ENCODE measurements at regions not wholly inside any gene's neighbourhood (a gene's known extent, or its start where the extent isn't known, plus 50 kb on each side); places are given as distances from the start of the nearest gene placed in this dataset.

DNA sequence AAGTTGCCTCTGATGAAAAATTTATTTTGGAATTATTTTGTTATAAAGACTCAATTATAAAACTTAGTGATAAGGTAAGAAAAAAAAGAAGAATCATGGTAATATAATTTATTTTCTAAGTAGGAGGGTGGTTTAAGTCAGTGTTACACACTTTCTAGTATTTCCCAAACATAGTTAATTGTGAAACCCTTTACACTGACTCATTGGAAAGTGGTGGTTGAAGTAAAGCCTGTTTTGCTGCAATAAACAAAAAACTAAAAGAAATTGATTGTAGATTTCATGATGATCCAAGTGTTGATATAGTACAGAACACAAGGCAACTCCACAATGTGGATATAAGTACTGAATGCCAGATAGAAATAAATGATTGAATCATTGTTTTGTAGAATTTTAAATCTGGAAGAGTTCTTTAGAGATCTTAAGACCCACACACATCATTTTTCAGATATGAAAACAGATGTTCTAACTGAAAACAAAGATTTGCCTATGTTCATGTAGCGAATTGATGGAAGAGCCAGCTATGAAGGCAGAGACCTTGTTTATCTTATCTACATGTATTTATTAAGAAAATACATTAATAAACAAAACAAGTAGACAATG lies 539.8 kb downstream of the PRELID2 start:
- peaks cover 15% of the 10 kb centered on the region for H3K4me1 ChIP-seq (ENCODE audit: control insufficient read depth, insufficient read depth, low read length)

DNA sequence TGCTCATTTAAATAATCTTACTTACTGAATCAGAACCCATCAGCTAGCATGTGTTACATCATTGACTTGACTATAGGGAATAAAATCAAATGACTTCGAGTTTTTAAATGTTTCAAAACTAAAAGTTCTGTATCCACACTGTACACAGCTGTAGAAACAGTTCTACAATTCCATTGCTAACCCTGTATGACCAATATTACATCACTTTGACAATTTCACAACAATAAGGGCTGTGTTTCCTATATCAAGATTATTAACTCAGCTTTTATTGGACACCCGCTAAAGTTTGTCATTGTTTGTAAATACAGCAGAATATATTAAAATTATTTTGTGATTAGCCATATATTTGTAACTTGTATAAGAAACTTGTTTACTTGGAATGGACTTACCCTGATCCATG lies 540.8 kb downstream of the PRELID2 start:
- peak; percentile 33 for DNase-seq (ENCODE audit: low read depth)
- peaks cover 15% of the 10 kb centered on the region for H3K4me1 ChIP-seq (ENCODE audit: control insufficient read depth, insufficient read depth, low read length)

More for the DNA sequence above, 539.8 kb downstream of the PRELID2 start:
- DNase-seq (ENCODE audit: low read depth), result peak; percentile 3
- Histone ChIP-seq H3K9me3 (ENCODE audit: control insufficient read depth, low read length) (no peaks in the 10 kb centered on the region), H3K4me3 (ENCODE audit: low read length) (no peak overlapping the region), H3K9ac (ENCODE audit: low read length) (no peak overlapping the region), H3K27me3 (replicated peaks; ENCODE audit: control insufficient read depth, insufficient read depth, low read length) (no peaks in the 10 kb centered on the region), H3K36me3 (ENCODE audit: control insufficient read depth, insufficient read depth, low read length, severe bottlenecking) (no peaks in the 10 kb centered on the region)

DNA sequence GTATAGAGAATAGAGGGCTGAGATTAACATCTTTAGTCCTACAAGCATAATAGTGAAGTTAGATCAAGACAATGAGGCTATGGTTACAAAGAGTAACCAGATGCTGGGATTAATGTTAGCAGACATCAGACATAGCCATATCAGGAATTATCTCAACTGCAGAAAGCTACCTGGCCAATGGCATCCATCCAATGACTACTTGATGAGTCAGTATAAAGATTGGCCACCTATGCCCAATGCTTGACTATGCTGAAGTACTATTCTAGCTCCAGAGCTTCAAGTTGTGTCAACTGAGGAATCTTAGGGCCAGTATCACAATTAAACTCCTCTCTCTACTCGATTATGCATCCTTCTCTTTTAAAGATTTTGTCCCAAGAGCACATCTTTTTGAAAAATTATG lies 541.4 kb downstream of the PRELID2 start:
- Histone ChIP-seq H3K4me3 (ENCODE audit: low read length) (no peak overlapping the region), H3K4me1 (ENCODE audit: control insufficient read depth, insufficient read depth, low read length) (peaks cover 15% of the 10 kb centered on the region), H3K9ac (ENCODE audit: low read length) (no peak overlapping the region), H3K36me3 (ENCODE audit: control insufficient read depth, insufficient read depth, low read length, severe bottlenecking) (no peaks in the 10 kb centered on the region), H3K9me3 (ENCODE audit: control insufficient read depth, low read length) (no peaks in the 10 kb centered on the region), H3K27me3 (replicated peaks; ENCODE audit: control insufficient read depth, insufficient read depth, low read length) (no peaks in the 10 kb centered on the region)
- DNase-seq (ENCODE audit: low read depth), result no peak

More for the DNA sequence above, 540.8 kb downstream of the PRELID2 start:
- Histone ChIP-seq H3K9ac (ENCODE audit: low read length) (no peak overlapping the region), H3K36me3 (ENCODE audit: control insufficient read depth, insufficient read depth, low read length, severe bottlenecking) (no peaks in the 10 kb centered on the region), H3K27me3 (replicated peaks; ENCODE audit: control insufficient read depth, insufficient read depth, low read length) (no peaks in the 10 kb centered on the region), H3K9me3 (ENCODE audit: control insufficient read depth, low read length) (no peaks in the 10 kb centered on the region), H3K4me3 (ENCODE audit: low read length) (no peak overlapping the region)

DNA sequence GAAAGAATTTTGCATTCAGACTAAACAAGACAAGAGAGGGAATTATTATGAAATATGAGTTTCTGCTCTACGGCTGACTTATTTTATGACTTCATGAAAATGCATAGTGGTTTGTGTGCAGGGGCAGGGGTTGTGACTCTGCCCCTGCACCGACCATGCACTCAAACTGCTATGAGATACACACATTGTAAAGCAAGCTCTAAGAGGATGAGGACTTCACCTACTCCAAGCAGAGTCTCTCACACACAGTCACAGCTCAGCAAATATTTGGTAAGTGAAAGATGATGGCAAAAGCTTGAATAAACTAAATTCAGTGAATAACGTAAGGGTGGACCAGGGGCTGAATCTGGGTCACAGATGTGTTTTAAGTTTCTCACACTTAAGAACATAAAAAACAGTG lies 542.9 kb downstream of the PRELID2 start:
- Histone ChIP-seq H3K36me3 (ENCODE audit: control insufficient read depth, insufficient read depth, low read length, severe bottlenecking) (no peaks in the 10 kb centered on the region), H3K27me3 (replicated peaks; ENCODE audit: control insufficient read depth, insufficient read depth, low read length) (no peaks in the 10 kb centered on the region), H3K4me3 (ENCODE audit: low read length) (no peak overlapping the region), H3K9me3 (ENCODE audit: control insufficient read depth, low read length) (no peaks in the 10 kb centered on the region), H3K4me1 (ENCODE audit: control insufficient read depth, insufficient read depth, low read length) (peaks cover 15% of the 10 kb centered on the region), H3K9ac (ENCODE audit: low read length) (no peak overlapping the region)
- no peak for DNase-seq (ENCODE audit: low read depth)

DNA sequence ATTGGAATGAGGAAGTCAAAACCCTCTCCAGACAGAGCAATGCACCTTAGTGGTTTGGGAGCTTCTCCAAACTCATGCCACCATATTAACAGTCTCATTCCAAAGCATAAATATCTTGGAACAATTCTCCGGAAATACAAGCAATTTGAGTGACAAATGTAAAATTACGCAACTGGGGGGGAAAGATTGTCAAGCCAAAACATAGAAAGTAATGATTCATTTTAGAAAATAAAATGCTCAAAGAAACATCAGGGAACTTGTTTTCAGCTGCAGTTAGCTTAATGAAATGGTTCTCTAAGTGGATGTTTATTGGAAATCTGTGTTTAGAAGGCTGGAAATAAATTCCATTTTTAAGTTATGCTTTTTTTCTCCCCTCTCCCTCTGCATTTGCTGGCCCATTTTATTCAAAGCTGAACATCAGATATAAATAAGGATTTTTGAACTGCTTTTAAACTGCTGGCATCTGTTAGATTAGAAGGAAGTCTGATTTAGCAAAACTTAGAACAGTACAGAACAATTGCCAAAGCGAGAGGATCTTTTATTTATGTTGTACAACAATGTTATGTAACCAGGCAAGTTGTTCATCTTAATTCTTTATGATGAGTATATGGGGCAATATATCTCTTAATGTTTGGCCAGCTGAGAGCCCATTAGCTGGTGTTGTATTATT lies 551.9 kb downstream of the PRELID2 start:
- Histone ChIP-seq H3K4me3 (ENCODE audit: low read length) (no peak overlapping the region), H3K4me1 (ENCODE audit: control insufficient read depth, insufficient read depth, low read length) (no peaks in the 10 kb centered on the region), H3K27me3 (replicated peaks; ENCODE audit: control insufficient read depth, insufficient read depth, low read length) (no peaks in the 10 kb centered on the region), H3K9ac (ENCODE audit: low read length) (no peak overlapping the region), H3K9me3 (ENCODE audit: control insufficient read depth, low read length) (no peaks in the 10 kb centered on the region), H3K36me3 (ENCODE audit: control insufficient read depth, insufficient read depth, low read length, severe bottlenecking) (no peaks in the 10 kb centered on the region)
- DNase-seq (ENCODE audit: low read depth), result peak; percentile 51

DNA sequence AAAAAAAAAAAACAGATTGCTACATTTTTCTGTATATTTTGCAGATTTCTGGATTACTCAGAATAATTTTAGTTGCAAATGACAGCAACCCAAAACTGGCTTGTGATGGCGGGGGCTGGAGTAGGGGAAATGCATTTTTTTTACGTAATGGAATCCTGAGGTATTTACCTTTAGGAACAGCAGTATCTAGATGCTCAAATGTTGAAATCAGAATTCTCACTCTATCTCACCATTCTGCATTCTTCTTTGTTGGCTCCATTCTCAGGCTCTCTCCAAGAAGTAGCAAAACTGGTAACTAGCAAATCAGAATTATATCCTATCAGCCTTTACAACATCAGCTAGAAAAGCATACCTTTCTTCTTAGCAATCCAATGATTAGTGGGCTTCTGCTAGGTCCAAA lies 554.3 kb downstream of the PRELID2 start:
- H3K27me3 ChIP-seq (replicated peaks; ENCODE audit: control insufficient read depth, insufficient read depth, low read length), result no peaks in the 10 kb centered on the region
- no peaks in the 10 kb centered on the region for H3K4me1 ChIP-seq (ENCODE audit: control insufficient read depth, insufficient read depth, low read length)
- no peaks in the 10 kb centered on the region for H3K36me3 ChIP-seq (ENCODE audit: control insufficient read depth, insufficient read depth, low read length, severe bottlenecking)
- H3K9me3 ChIP-seq (ENCODE audit: control insufficient read depth, low read length), result no peaks in the 10 kb centered on the region
- no peak overlapping the region for H3K4me3 ChIP-seq (ENCODE audit: low read length)
- no peak overlapping the region for H3K9ac ChIP-seq (ENCODE audit: low read length)
- DNase-seq (ENCODE audit: low read depth), result no peak

DNA sequence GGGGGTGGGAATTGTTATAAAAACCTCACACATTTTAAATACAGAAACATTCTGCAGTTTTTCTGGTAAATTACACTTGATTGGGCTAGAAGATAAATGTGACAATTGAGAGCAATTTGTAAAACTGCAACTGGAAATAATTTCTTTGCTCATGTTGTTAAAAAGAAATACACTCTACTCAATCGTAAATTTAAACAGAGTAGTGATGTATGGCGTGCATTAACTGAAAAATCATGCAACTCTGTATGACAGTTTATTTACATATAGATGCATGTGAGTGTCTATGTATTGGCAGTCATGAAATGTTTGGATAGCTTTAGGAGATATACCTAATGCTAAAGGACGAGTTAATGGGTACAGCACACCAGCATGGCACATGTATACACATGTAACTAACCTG lies 554.9 kb downstream of the PRELID2 start:
- H3K9me3 ChIP-seq (ENCODE audit: control insufficient read depth, low read length), result no peaks in the 10 kb centered on the region
- no peaks in the 10 kb centered on the region for H3K36me3 ChIP-seq (ENCODE audit: control insufficient read depth, insufficient read depth, low read length, severe bottlenecking)
- no peaks in the 10 kb centered on the region for H3K27me3 ChIP-seq (replicated peaks; ENCODE audit: control insufficient read depth, insufficient read depth, low read length)
- no peaks in the 10 kb centered on the region for H3K4me1 ChIP-seq (ENCODE audit: control insufficient read depth, insufficient read depth, low read length)
- H3K4me3 ChIP-seq (ENCODE audit: low read length), result no peak overlapping the region
- H3K9ac ChIP-seq (ENCODE audit: low read length), result no peak overlapping the region
- no peak for DNase-seq (ENCODE audit: low read depth)

DNA sequence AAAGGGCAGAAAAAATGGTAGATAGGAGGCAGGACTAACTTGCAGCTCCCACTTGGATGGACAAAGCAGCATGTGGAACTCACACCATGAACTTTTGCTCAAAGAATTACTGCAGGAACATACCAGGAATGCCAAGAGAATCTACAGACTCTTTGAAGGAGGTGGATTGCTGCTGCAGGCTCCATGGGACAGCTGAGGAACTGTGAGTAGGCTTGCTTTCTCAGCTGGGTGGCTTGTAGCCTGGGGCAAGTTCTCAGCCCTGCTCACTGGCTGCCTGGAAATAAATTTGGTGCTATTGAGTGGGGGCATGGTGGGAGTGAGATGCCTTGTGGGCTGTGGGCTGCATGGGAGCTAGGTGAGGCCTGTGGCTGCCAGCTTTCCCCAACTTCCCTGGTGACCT lies 574.5 kb downstream of the PRELID2 start:
- Histone ChIP-seq H3K4me3 (ENCODE audit: low read length) (no peak overlapping the region), H3K4me1 (ENCODE audit: control insufficient read depth, insufficient read depth, low read length) (no peaks in the 10 kb centered on the region), H3K27me3 (replicated peaks; ENCODE audit: control insufficient read depth, insufficient read depth, low read length) (no peaks in the 10 kb centered on the region), H3K9me3 (ENCODE audit: control insufficient read depth, low read length) (peaks cover 9% of the 10 kb centered on the region), H3K9ac (ENCODE audit: low read length) (no peak overlapping the region), H3K36me3 (ENCODE audit: control insufficient read depth, insufficient read depth, low read length, severe bottlenecking) (no peaks in the 10 kb centered on the region)
- no peak for DNase-seq (ENCODE audit: low read depth)

DNA sequence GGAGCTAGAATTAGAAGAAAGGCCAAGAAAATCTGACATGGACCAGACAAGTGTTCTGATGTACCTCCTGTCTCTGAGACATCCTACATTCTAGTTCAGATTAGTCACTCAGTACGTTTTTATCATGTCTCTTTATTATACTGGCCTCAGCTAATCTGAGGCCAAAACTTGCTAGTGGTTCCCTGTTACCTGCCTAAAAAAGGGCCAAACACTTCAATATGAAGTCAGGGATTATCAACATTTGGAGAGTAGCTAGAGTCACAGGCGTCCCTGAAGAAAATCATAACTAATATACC lies 587.4 kb downstream of the PRELID2 start:
- DNase-seq (ENCODE audit: low read depth), result no peak
- no peak overlapping the region for H3K9ac ChIP-seq (ENCODE audit: low read length)
- H3K27me3 ChIP-seq (replicated peaks; ENCODE audit: control insufficient read depth, insufficient read depth, low read length), result no peaks in the 10 kb centered on the region
- no peak overlapping the region for H3K4me3 ChIP-seq (ENCODE audit: low read length)
- no peaks in the 10 kb centered on the region for H3K36me3 ChIP-seq (ENCODE audit: control insufficient read depth, insufficient read depth, low read length, severe bottlenecking)
- H3K9me3 ChIP-seq (ENCODE audit: control insufficient read depth, low read length), result no peaks in the 10 kb centered on the region
- peaks cover 27% of the 10 kb centered on the region for H3K4me1 ChIP-seq (ENCODE audit: control insufficient read depth, insufficient read depth, low read length)

DNA sequence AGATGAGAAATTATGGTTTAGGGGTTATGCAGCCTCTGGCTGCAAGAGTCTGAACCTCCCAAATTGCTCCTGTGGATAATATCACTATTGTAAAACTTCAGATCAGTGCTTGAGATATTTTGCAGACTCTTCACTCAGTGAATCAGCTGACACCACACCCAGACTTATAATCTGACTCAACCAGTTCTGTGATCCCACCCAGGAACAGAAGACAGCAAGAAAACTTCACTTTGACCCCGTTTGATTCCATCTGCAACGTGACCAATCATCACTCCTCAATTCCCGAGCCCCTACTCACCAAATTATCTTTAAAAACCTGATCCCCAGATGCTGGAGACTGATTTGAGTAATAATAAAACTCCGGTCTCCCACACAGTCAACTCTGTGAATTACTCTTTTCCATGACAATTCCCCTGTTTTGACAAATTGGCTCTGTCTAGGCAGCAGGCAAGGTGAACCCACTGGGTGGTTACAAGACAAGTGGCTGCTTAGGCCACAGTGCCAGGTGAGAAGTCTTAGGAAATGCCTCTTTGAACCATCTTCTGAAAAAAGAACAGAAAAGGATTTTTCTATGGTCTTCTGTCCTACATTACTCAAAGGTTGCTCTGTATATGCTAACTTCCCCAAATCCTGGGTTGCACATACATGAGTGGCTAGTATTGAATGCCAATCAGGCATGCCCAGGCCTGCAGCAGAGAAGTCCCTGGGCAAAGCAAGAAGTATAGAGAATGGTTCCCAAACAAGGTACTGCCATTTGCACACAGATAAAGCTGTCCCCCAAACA lies 588.0 kb downstream of the PRELID2 start:
- peak; percentile 28 for DNase-seq (ENCODE audit: low read depth)
- Histone ChIP-seq H3K4me3 (ENCODE audit: low read length) (no peak overlapping the region), H3K36me3 (ENCODE audit: control insufficient read depth, insufficient read depth, low read length, severe bottlenecking) (no peaks in the 10 kb centered on the region), H3K4me1 (ENCODE audit: control insufficient read depth, insufficient read depth, low read length) (peaks cover 27% of the 10 kb centered on the region), H3K9me3 (ENCODE audit: control insufficient read depth, low read length) (no peaks in the 10 kb centered on the region), H3K9ac (ENCODE audit: low read length) (no peak overlapping the region), H3K27me3 (replicated peaks; ENCODE audit: control insufficient read depth, insufficient read depth, low read length) (no peaks in the 10 kb centered on the region)

DNA sequence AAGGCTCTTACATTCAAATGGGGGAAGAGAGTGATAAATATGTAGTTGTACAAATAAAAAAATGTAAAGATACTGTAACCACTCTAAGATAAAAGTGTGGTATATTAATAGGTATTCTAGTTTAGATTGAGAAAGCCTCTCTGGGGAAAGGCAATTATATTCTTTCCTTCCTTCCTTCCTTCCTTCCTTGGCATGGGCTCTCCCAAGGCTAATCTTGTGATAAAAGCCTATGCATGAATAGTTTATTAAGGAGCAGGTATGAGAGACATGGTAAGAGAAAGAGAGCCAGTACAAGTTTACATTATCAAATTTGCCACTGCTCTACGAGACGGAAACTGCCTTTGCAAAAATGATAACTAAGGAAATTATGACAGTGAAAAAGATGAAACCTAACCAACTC lies 588.8 kb downstream of the PRELID2 start:
- H3K4me1 ChIP-seq (ENCODE audit: control insufficient read depth, insufficient read depth, low read length), result peaks cover 27% of the 10 kb centered on the region
- no peaks in the 10 kb centered on the region for H3K27me3 ChIP-seq (replicated peaks; ENCODE audit: control insufficient read depth, insufficient read depth, low read length)
- no peaks in the 10 kb centered on the region for H3K9me3 ChIP-seq (ENCODE audit: control insufficient read depth, low read length)
- no peak overlapping the region for H3K9ac ChIP-seq (ENCODE audit: low read length)
- no peak overlapping the region for H3K4me3 ChIP-seq (ENCODE audit: low read length)
- H3K36me3 ChIP-seq (ENCODE audit: control insufficient read depth, insufficient read depth, low read length, severe bottlenecking), result no peaks in the 10 kb centered on the region
- no peak for DNase-seq (ENCODE audit: low read depth)
